WTC11 (cell line): ENCODE measurements at regions not wholly inside any gene's neighbourhood (a gene's known extent, or its start where the extent isn't known, plus 50 kb on each side); places are given as distances from the start of the nearest gene placed in this dataset.
"Not testable (repeated sequence)": the region's sequence is repeated elsewhere in the genome, so short reads cannot be mapped to it uniquely, and the experiment has no call there.

Experiments used
- ATAC-seq: fragments of 200-7000 bp; cut with Tn5 transposase; 2 replicates; pipeline ENCODE4 v1.10.0; 2021; ENCODE audit warnings: mild to moderate bottlenecking, moderate library complexity
- CTCF ChIA-PET: fragments of 300-600 bp; sonication (Branson Sonifier 250); formaldehyde crosslinking; loops from one replicate; lab custom pipeline; 2021; ENCODE audit warnings: antibody characterized with exemption; lab: Charles Lee
- POLR2A ChIA-PET: fragments of 350-600 bp; sonication (Branson Sonifier 250); formaldehyde crosslinking; loops from one replicate; lab custom pipeline; 2021; ENCODE audit warnings: antibody characterized with exemption; lab: Charles Lee
- DNase-seq: peaks from one replicate; pipeline ENCODE4 v3.0.0; 2021; ENCODE audit warnings: low spot score
- H3K27ac Mint-ChIP-seq: 2 replicates; pipeline ENCODE4 v1.8.0; 2021; ENCODE audit warnings: mixed read lengths
- H3K27me3 Mint-ChIP-seq: 2 replicates; pipeline ENCODE4 v1.8.0; 2021; ENCODE audit warnings: low read depth, mild to moderate bottlenecking, moderate library complexity, mixed read lengths
- H3K36me3 Mint-ChIP-seq: 2 replicates; pipeline ENCODE4 v1.8.0; 2021; ENCODE audit warnings: mixed read lengths
- H3K4me1 Mint-ChIP-seq: 2 replicates; pipeline ENCODE4 v1.8.0; 2022; ENCODE audit warnings: mixed read lengths
- H3K4me3 Mint-ChIP-seq: 2 replicates; pipeline ENCODE4 v1.8.0; 2021; ENCODE audit warnings: mild to moderate bottlenecking, moderate library complexity, mixed read lengths
- H3K9me3 Mint-ChIP-seq: 2 replicates; pipeline ENCODE4 v1.8.0; 2021; ENCODE audit warnings: mixed read lengths
- CREM ChIP-seq: sonication (generic); formaldehyde crosslinking; IDR thresholded peaks from 2 replicates; pipeline ENCODE4 v1.8.1; 2022; ENCODE audit warnings: mild to moderate bottlenecking, missing genetic modification reagents, moderate library complexity
- EMX1 ChIP-seq: fragments of 250-450 bp; sonication (Bioruptor Pico); IDR thresholded peaks from 2 replicates; pipeline ENCODE4 v1.8.0; 2021; ENCODE audit warnings: mild to moderate bottlenecking
- FOXK1 ChIP-seq: sonication (generic); formaldehyde crosslinking; IDR thresholded peaks from 2 replicates; pipeline ENCODE4 v1.8.0; 2022; ENCODE audit warnings: mild to moderate bottlenecking, moderate library complexity, missing genetic modification reagents
- FOXP4 ChIP-seq: sonication (generic); formaldehyde crosslinking; IDR thresholded peaks from 2 replicates; pipeline ENCODE4 v1.8.0; 2022; ENCODE audit warnings: mild to moderate bottlenecking, missing genetic modification reagents
- HMGXB4 ChIP-seq: sonication (generic); formaldehyde crosslinking; IDR thresholded peaks from 2 replicates; pipeline ENCODE4 v1.8.1; 2023; ENCODE audit warnings: mild to moderate bottlenecking, moderate library complexity, missing genetic modification reagents
- IRF2 ChIP-seq: sonication (generic); formaldehyde crosslinking; IDR thresholded peaks from 2 replicates; pipeline ENCODE4 v1.8.0; 2022; ENCODE audit warnings: low read depth, missing genetic modification reagents, borderline replicate concordance
- JUN ChIP-seq: sonication (generic); formaldehyde crosslinking; IDR thresholded peaks from 2 replicates; pipeline ENCODE4 v1.8.0; 2023; ENCODE audit warnings: mild to moderate bottlenecking, missing genetic modification reagents
- MXD4 ChIP-seq: fragments of 250-450 bp; sonication (Bioruptor Pico); IDR thresholded peaks from 2 replicates; pipeline ENCODE4 v1.8.0; 2021; ENCODE audit warnings: mild to moderate bottlenecking, moderate library complexity, borderline replicate concordance
- NFATC4 ChIP-seq: fragments of 250-450 bp; sonication (Bioruptor Pico); IDR thresholded peaks from 2 replicates; pipeline ENCODE4 v1.9.0; 2021; ENCODE audit warnings: mild to moderate bottlenecking
- NFE2L1 ChIP-seq: sonication (generic); formaldehyde crosslinking; IDR thresholded peaks from 2 replicates; pipeline ENCODE4 v1.8.1; 2023; ENCODE audit warnings: missing genetic modification reagents
- TEAD4 ChIP-seq: sonication (generic); formaldehyde crosslinking; IDR thresholded peaks from 2 replicates; pipeline ENCODE4 v1.8.0; 2022; ENCODE audit warnings: mild to moderate bottlenecking, missing genetic modification reagents
- ZNF121 ChIP-seq: sonication (generic); formaldehyde crosslinking; IDR thresholded peaks from 2 replicates; pipeline ENCODE4 v1.8.0; 2023; ENCODE audit warnings: missing genetic modification reagents
- ZNF263 ChIP-seq: sonication (generic); formaldehyde crosslinking; IDR thresholded peaks from 2 replicates; pipeline ENCODE4 v1.8.1; 2022; ENCODE audit warnings: low read depth, mild to moderate bottlenecking, moderate library complexity, missing genetic modification reagents
- ZNF416 ChIP-seq: fragments of 250-450 bp; sonication (Bioruptor Pico); IDR thresholded peaks from 2 replicates; pipeline ENCODE4 v1.9.0; 2021; ENCODE audit warnings: mild to moderate bottlenecking, inconsistent platforms
- ZNF671 ChIP-seq: fragments of 250-450 bp; sonication (Bioruptor Pico); IDR thresholded peaks from 2 replicates; pipeline ENCODE4 v1.8.0; 2021; ENCODE audit warnings: mild to moderate bottlenecking
- TF ChIP-seq, protein P1 (sequence below): sonication (generic); formaldehyde crosslinking; IDR thresholded peaks from 2 replicates; pipeline ENCODE4 v1.8.0; 2022; ENCODE audit warnings: mild to moderate bottlenecking, missing genetic modification reagents
- TF ChIP-seq, protein P2 (sequence below): fragments of 250-450 bp; sonication (Bioruptor Pico); IDR thresholded peaks from 2 replicates; pipeline ENCODE4 v1.9.0; 2021; ENCODE audit warnings: moderate library complexity, mild to moderate bottlenecking, inconsistent platforms, borderline replicate concordance
- TF ChIP-seq, protein P3 (sequence below): sonication (generic); formaldehyde crosslinking; IDR thresholded peaks from 2 replicates; pipeline ENCODE4 v1.8.1; 2023; ENCODE audit warnings: mild to moderate bottlenecking, missing genetic modification reagents
- TF ChIP-seq, protein P4 (sequence below): sonication (generic); formaldehyde crosslinking; conservative IDR thresholded peaks from 2 replicates; pipeline ENCODE4 v1.8.1; 2022; ENCODE audit warnings: mild to moderate bottlenecking, missing genetic modification reagents
- TF ChIP-seq, protein P5 (sequence below): sonication (generic); formaldehyde crosslinking; IDR thresholded peaks from 2 replicates; pipeline ENCODE4 v1.8.1; 2022; ENCODE audit warnings: low read depth, missing genetic modification reagents, borderline replicate concordance
- TF ChIP-seq, protein P6 (sequence below): fragments of 250-450 bp; sonication (Bioruptor Pico); IDR thresholded peaks from 2 replicates; pipeline ENCODE4 v1.9.0; 2021; ENCODE audit warnings: mild to moderate bottlenecking
- TF ChIP-seq, protein P7 (sequence below): sonication (generic); formaldehyde crosslinking; IDR thresholded peaks from 2 replicates; pipeline ENCODE4 v1.8.1; 2022; ENCODE audit warnings: mild to moderate bottlenecking, missing genetic modification reagents, moderate library complexity, borderline replicate concordance

DNA sequence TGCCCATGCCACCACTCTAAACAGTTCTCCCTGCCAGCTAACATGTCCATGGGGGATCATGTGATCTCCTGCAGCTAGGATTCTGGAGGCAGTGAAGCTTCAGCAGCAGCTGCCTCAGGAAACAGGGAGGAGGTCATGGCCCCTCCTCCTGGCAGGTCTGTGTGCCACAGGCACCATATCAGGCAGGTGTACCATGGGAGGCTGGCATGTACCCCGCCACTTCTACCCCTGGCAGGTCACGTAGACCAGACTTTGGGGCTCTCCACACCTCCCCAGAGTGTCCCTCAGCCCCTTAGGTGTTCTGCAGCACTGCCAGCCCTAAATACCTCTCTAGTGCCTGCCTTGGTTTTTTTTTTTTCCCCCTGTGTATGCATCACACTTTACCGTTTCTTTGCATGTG, 110.5 kb upstream of the FAM47C start (continued):
- TF ChIP-seq, protein P1, sequence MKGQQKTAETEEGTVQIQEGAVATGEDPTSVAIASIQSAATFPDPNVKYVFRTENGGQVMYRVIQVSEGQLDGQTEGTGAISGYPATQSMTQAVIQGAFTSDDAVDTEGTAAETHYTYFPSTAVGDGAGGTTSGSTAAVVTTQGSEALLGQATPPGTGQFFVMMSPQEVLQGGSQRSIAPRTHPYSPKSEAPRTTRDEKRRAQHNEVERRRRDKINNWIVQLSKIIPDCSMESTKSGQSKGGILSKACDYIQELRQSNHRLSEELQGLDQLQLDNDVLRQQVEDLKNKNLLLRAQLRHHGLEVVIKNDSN, result no peak
- TF ChIP-seq FOXP4 (CRISPR knock-in tag), result no peak
- TF ChIP-seq, all 79 proteins: peak for 0

- CTCF ChIA-PET, result no interaction called here
- ATAC-seq, result peak; percentile 73
- H3K36me3 Mint-ChIP-seq, result no peaks in the 10 kb centered on the region
Observed at GRCh38 chrX:36898301-36898700, 109.9 kb upstream of the FAM47C start.

DNA sequence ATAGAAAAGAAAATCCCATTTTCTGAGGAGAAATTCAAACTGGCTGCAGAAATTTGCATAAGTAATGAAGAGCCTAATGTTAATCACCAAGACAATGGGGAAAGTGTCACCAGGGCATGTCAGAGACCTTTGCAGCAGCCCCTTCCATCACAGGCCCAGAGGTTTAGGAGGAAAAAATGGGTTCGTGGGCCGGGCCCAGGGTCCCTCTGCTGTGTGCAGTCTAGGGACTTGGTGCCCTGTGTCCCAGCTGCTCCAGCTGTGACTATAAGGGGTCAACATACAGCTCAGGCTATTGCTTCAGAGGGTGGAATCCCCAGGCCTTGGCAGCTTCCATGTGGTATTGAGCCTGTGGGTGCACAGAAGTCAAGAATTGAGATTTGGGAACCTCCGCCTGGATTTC, 103.6 kb upstream of the FAM47C start:
- H3K9me3 Mint-ChIP-seq, H3K4me3 Mint-ChIP-seq, H3K4me1 Mint-ChIP-seq, ATAC-seq, H3K27me3 Mint-ChIP-seq, DNase-seq, CTCF ChIA-PET, H3K27ac Mint-ChIP-seq, POLR2A ChIA-PET: not testable (repeated sequence)
- H3K36me3 Mint-ChIP-seq, result peaks cover 18% of the 10 kb centered on the region

More at GRCh38 chrX:36898301-36898700, 109.9 kb upstream of the FAM47C start:
- Mint-ChIP-seq H3K27ac (no peak overlapping the region), H3K27me3 (no peaks in the 10 kb centered on the region), H3K9me3 (no peaks in the 10 kb centered on the region), H3K4me3 (no peak overlapping the region), H3K4me1 (peaks cover 7% of the 10 kb centered on the region)
- DNase-seq, result no peak
- TF ChIP-seq, protein P2, sequence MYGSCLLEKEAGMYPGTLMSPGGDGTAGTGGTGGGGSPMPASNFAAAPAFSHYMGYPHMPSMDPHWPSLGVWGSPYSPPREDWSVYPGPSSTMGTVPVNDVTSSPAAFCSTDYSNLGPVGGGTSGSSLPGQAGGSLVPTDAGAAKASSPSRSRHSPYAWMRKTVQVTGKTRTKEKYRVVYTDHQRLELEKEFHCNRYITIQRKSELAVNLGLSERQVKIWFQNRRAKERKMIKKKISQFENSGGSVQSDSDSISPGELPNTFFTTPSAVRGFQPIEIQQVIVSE, result no peak
- no peak for TF ChIP-seq MXD4 (CRISPR knock-in tag)
- TF ChIP-seq, protein P3, sequence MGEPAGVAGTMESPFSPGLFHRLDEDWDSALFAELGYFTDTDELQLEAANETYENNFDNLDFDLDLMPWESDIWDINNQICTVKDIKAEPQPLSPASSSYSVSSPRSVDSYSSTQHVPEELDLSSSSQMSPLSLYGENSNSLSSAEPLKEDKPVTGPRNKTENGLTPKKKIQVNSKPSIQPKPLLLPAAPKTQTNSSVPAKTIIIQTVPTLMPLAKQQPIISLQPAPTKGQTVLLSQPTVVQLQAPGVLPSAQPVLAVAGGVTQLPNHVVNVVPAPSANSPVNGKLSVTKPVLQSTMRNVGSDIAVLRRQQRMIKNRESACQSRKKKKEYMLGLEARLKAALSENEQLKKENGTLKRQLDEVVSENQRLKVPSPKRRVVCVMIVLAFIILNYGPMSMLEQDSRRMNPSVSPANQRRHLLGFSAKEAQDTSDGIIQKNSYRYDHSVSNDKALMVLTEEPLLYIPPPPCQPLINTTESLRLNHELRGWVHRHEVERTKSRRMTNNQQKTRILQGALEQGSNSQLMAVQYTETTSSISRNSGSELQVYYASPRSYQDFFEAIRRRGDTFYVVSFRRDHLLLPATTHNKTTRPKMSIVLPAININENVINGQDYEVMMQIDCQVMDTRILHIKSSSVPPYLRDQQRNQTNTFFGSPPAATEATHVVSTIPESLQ (CRISPR knock-in tag), result no peak
- no peak for TF ChIP-seq ZNF671 (CRISPR knock-in tag)
- TF ChIP-seq ZNF416, result no peak
- TF ChIP-seq, protein P4, sequence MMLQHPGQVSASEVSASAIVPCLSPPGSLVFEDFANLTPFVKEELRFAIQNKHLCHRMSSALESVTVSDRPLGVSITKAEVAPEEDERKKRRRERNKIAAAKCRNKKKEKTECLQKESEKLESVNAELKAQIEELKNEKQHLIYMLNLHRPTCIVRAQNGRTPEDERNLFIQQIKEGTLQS (CRISPR knock-in tag), result no peak
- no peak for TF ChIP-seq IRF2 (CRISPR knock-in tag)
- no peak for TF ChIP-seq CREM (CRISPR knock-in tag)
- TF ChIP-seq NFATC4 (CRISPR knock-in tag), result no peak
- TF ChIP-seq, protein P5, sequence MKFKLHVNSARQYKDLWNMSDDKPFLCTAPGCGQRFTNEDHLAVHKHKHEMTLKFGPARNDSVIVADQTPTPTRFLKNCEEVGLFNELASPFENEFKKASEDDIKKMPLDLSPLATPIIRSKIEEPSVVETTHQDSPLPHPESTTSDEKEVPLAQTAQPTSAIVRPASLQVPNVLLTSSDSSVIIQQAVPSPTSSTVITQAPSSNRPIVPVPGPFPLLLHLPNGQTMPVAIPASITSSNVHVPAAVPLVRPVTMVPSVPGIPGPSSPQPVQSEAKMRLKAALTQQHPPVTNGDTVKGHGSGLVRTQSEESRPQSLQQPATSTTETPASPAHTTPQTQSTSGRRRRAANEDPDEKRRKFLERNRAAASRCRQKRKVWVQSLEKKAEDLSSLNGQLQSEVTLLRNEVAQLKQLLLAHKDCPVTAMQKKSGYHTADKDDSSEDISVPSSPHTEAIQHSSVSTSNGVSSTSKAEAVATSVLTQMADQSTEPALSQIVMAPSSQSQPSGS, result no peak
- TF ChIP-seq, protein P6, sequence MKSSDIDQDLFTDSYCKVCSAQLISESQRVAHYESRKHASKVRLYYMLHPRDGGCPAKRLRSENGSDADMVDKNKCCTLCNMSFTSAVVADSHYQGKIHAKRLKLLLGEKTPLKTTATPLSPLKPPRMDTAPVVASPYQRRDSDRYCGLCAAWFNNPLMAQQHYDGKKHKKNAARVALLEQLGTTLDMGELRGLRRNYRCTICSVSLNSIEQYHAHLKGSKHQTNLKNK (CRISPR knock-in tag), result no peak
- TF ChIP-seq TEAD4, result no peak
- TF ChIP-seq HMGXB4 (CRISPR knock-in tag), result no peak
- TF ChIP-seq EMX1 (CRISPR knock-in tag), result no peak
- no peak for TF ChIP-seq JUN
- TF ChIP-seq NFE2L1 (CRISPR knock-in tag), result no peak
- no peak for TF ChIP-seq ZNF121 (CRISPR knock-in tag)
- TF ChIP-seq ZNF263 (CRISPR knock-in tag), result no peak
- TF ChIP-seq, protein P7, sequence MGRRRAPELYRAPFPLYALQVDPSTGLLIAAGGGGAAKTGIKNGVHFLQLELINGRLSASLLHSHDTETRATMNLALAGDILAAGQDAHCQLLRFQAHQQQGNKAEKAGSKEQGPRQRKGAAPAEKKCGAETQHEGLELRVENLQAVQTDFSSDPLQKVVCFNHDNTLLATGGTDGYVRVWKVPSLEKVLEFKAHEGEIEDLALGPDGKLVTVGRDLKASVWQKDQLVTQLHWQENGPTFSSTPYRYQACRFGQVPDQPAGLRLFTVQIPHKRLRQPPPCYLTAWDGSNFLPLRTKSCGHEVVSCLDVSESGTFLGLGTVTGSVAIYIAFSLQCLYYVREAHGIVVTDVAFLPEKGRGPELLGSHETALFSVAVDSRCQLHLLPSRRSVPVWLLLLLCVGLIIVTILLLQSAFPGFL (CRISPR knock-in tag), result no peak
- TF ChIP-seq FOXK1 (CRISPR knock-in tag), result no peak
- POLR2A ChIA-PET, result no interaction called here
